ENCODE measurements at regions not wholly inside any gene's neighbourhood (a gene's known extent, or its start where the extent isn't known, plus 50 kb on each side); places are given as distances from the start of the nearest gene placed in this dataset.
"Not testable (repeated sequence)": the region's sequence is repeated elsewhere in the genome, so short reads cannot be mapped to it uniquely, and the experiment has no call there.

DNA sequence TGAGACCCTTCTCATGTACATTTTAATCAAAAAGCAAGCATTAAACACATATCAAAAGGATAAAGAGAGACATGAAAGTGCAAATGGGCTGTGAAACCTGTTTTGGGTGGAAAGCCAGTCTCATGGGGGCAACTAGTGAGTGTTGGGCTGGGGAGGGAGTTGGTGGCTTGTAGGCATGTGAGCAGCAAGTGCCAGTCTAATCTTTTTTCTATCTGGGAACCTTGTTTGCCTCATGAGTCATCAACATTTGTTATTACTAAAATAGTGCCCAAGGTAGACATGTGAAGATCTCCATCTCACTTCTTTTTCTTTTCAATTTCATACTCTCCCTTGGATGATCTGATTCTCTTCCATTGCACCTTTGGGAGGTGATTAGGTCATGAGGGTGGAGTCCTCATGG, 613.9 kb upstream of the GYPC start:
- TF ChIP-seq POLR2A (IDR thresholded peaks at IDR 0.05; ENCODE audit: extremely low read depth, insufficient read length), result no peak
- TF ChIP-seq, protein P1, sequence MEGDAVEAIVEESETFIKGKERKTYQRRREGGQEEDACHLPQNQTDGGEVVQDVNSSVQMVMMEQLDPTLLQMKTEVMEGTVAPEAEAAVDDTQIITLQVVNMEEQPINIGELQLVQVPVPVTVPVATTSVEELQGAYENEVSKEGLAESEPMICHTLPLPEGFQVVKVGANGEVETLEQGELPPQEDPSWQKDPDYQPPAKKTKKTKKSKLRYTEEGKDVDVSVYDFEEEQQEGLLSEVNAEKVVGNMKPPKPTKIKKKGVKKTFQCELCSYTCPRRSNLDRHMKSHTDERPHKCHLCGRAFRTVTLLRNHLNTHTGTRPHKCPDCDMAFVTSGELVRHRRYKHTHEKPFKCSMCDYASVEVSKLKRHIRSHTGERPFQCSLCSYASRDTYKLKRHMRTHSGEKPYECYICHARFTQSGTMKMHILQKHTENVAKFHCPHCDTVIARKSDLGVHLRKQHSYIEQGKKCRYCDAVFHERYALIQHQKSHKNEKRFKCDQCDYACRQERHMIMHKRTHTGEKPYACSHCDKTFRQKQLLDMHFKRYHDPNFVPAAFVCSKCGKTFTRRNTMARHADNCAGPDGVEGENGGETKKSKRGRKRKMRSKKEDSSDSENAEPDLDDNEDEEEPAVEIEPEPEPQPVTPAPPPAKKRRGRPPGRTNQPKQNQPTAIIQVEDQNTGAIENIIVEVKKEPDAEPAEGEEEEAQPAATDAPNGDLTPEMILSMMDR (IDR thresholded peaks at IDR 0.05; ENCODE audit: low read depth, low read length), result no peak
- no peak for TF ChIP-seq MYC (IDR thresholded peaks at IDR 0.05; ENCODE audit: low read depth, low read length)
- no peak for TF ChIP-seq MAX (IDR thresholded peaks at IDR 0.05; ENCODE audit: low read depth, low read length)
- H3K4me3 ChIP-seq (ENCODE audit: low read depth, low read length), result no peak overlapping the region
- DNase-seq (ENCODE audit: low read depth), result no peak

- TF ChIP-seq, protein P1 (IDR thresholded peaks at IDR 0.05; ENCODE audit: low read depth, low read length), result no peak
- TF ChIP-seq MAX (IDR thresholded peaks at IDR 0.05; ENCODE audit: low read depth, low read length) (no peak), MYC (IDR thresholded peaks at IDR 0.05; ENCODE audit: low read depth, low read length) (no peak), POLR2A (IDR thresholded peaks at IDR 0.05; ENCODE audit: extremely low read depth, insufficient read length) (no peak)
- no peak for DNase-seq (ENCODE audit: low read depth)
- no peak overlapping the region for H3K4me3 ChIP-seq (ENCODE audit: low read depth, low read length)
These were observed 607.2 kb upstream of the GYPC start for GRCh38 chr2:126048719-126049118.

GRCh38 chr2:126049461-126049860, 606.5 kb upstream of the GYPC start:
- H3K4me3 ChIP-seq (ENCODE audit: low read depth, low read length), result no peak overlapping the region
- no peak for DNase-seq (ENCODE audit: low read depth)
- TF ChIP-seq MAX (IDR thresholded peaks at IDR 0.05; ENCODE audit: low read depth, low read length) (no peak), MYC (IDR thresholded peaks at IDR 0.05; ENCODE audit: low read depth, low read length) (no peak), POLR2A (IDR thresholded peaks at IDR 0.05; ENCODE audit: extremely low read depth, insufficient read length) (no peak)
- TF ChIP-seq, protein P1 (IDR thresholded peaks at IDR 0.05; ENCODE audit: low read depth, low read length), result no peak

DNA sequence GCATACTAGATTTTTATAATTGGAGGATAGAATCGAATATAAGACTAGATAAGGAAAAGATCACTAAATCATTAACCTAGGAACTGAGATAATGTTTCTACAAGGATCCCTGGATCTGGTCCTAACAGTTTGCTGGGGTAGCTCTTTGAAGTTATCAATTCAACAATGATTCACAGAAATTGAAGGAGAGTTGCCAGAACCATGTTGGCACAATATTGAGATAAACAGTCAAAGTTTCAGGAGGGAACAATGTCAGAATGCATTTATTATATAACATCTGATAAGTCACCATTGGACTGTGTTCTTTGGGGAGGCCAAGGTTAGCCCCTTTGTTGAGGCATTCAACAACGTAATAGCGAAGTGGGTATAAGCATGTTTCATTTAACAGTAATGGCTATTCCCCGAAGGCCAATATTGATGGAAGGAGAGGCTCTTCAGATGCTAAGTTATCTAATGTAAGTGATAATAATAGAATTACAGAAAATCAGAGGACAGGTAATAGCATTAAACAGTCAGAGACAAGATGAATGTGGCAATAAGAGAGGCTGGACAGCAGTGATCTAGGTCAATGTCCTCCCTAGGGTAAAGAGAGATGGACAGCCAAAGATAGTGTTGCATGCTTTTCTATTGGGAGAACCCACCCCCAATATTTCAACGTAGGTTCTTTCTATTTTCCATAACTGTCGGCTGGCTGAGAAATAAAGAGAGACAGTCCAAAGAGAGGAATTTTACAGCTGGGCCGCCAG, 604.8 kb upstream of the GYPC start:
- DNase-seq (ENCODE audit: low read depth), result no peak
- TF ChIP-seq, protein P1 (IDR thresholded peaks at IDR 0.05; ENCODE audit: low read depth, low read length), result no peak
- H3K4me3 ChIP-seq (ENCODE audit: low read depth, low read length), result no peak overlapping the region

GRCh38 chr2:126051737-126052240, 604.2 kb upstream of the GYPC start:
- not testable (repeated sequence) for DNase-seq (ENCODE audit: low read depth)

DNA sequence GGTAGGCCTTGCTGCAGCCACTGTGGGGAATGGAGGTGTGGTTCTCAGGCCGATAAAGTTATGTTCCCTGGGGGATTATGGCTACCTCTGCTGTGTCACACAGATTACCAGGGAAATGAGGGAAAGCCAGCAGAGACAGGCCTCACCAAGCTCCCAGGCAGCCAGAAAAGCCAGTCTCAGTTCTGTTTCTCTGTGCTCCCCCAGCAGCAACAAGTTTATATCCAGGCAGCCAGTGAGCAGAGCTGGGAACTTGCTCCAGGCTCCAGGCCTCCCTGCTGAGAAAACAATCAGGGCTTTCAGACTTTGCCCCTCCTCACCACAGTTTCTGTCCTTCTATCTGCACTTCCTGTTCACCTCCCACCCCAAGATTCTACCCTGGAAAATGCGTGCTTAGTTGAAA, 596.6 kb upstream of the GYPC start:
- no peak for DNase-seq (ENCODE audit: low read depth)
- TF ChIP-seq, protein P1 (IDR thresholded peaks at IDR 0.05; ENCODE audit: low read depth, low read length), result no peak
- no peak for TF ChIP-seq MAX (IDR thresholded peaks at IDR 0.05; ENCODE audit: low read depth, low read length)
- TF ChIP-seq POLR2A (IDR thresholded peaks at IDR 0.05; ENCODE audit: extremely low read depth, insufficient read length), result no peak
- no peak for TF ChIP-seq MYC (IDR thresholded peaks at IDR 0.05; ENCODE audit: low read depth, low read length)
- H3K4me3 ChIP-seq (ENCODE audit: low read depth, low read length), result no peak overlapping the region

More at GRCh38 chr2:126051737-126052240, 604.2 kb upstream of the GYPC start:
- not testable (repeated sequence) for H3K4me3 ChIP-seq (ENCODE audit: low read depth, low read length)

Measured in NB4 (cell line).